ENCODE measurements at regions not wholly inside any gene's neighbourhood (a gene's known extent, or its start where the extent isn't known, plus 50 kb on each side); places are given as distances from the start of the nearest gene placed in this dataset.

GRCh38 chr3:109804697-109805096 is 467.4 kb upstream of the DPPA4 start:
- DNase-seq = no peak
- Mint-ChIP-seq H3K36me3 (ENCODE audit: low read depth) (no peaks in the 10 kb centered on the region), H3K27me3 (ENCODE audit: insufficient read depth) (no peaks in the 10 kb centered on the region), H3K9me3 (peaks cover 1% of the 10 kb centered on the region), H3K4me1 (peaks cover 1% of the 10 kb centered on the region), H3K4me3 (no peak overlapping the region), H3K27ac (no peak overlapping the region)
- Histone ChIP-seq H3K27me3 (ENCODE audit: control insufficient read depth, insufficient read depth, low read length, poor library complexity, severe bottlenecking) (no peaks in the 10 kb centered on the region), H3K4me1 (ENCODE audit: control insufficient read depth, insufficient read depth, low read length) (no peaks in the 10 kb centered on the region), H3K4me3 (ENCODE audit: low read length) (no peak overlapping the region), H3K36me3 (ENCODE audit: control insufficient read depth, insufficient read depth, low read length) (no peaks in the 10 kb centered on the region), H3K9me3 (ENCODE audit: control insufficient read depth, low read length) (no peaks in the 10 kb centered on the region), H3K9ac (ENCODE audit: extremely low read depth, low read length, poor library complexity, severe bottlenecking) (no peak overlapping the region), H3K27ac (ENCODE audit: low read depth, low read length) (no peak overlapping the region)
- WGBS, 2 experiments (ENCODE audit: insufficient coverage in 1 of 2, insufficient read length in 1 of 2) = 83 to 95% methylated on average over 1 of the region's 1 CpG
- no peak for TF ChIP-seq CTCF (conservative IDR thresholded peaks at IDR 0.05)

GRCh38 chr3:109806929-109807328 is 469.6 kb upstream of the DPPA4 start:
- H3K36me3 Mint-ChIP-seq (ENCODE audit: low read depth) = no peaks in the 10 kb centered on the region
- TF ChIP-seq CTCF (conservative IDR thresholded peaks at IDR 0.05) = no peak
- H3K27ac Mint-ChIP-seq = no peak overlapping the region
- no peaks in the 10 kb centered on the region for H3K9me3 Mint-ChIP-seq
- Histone ChIP-seq H3K36me3 (ENCODE audit: control insufficient read depth, insufficient read depth, low read length) (no peaks in the 10 kb centered on the region), H3K27me3 (ENCODE audit: control insufficient read depth, insufficient read depth, low read length, poor library complexity, severe bottlenecking) (no peaks in the 10 kb centered on the region), H3K4me3 (ENCODE audit: low read length) (no peak overlapping the region), H3K27ac (ENCODE audit: low read depth, low read length) (no peak overlapping the region), H3K9ac (ENCODE audit: extremely low read depth, low read length, poor library complexity, severe bottlenecking) (no peak overlapping the region), H3K9me3 (ENCODE audit: control insufficient read depth, low read length) (no peaks in the 10 kb centered on the region), H3K4me1 (ENCODE audit: control insufficient read depth, insufficient read depth, low read length) (no peaks in the 10 kb centered on the region)
- no peak for DNase-seq
- no peaks in the 10 kb centered on the region for H3K27me3 Mint-ChIP-seq (ENCODE audit: insufficient read depth)
- H3K4me1 Mint-ChIP-seq = peaks cover 1% of the 10 kb centered on the region
- H3K4me3 Mint-ChIP-seq = no peak overlapping the region
- 75 to 91% methylated on average over 2 to 4 of the region's 4 CpGs for WGBS, 2 experiments (ENCODE audit: insufficient coverage in 1 of 2, insufficient read length in 1 of 2)

GRCh38 chr3:109809513-109809912 is 472.2 kb upstream of the DPPA4 start:
- Histone ChIP-seq H3K4me1 (ENCODE audit: control insufficient read depth, insufficient read depth, low read length) (no peaks in the 10 kb centered on the region), H3K4me3 (ENCODE audit: low read length) (no peak overlapping the region), H3K9me3 (ENCODE audit: control insufficient read depth, low read length) (no peaks in the 10 kb centered on the region), H3K27ac (ENCODE audit: low read depth, low read length) (no peak overlapping the region), H3K36me3 (ENCODE audit: control insufficient read depth, insufficient read depth, low read length) (no peaks in the 10 kb centered on the region), H3K9ac (ENCODE audit: extremely low read depth, low read length, poor library complexity, severe bottlenecking) (no peak overlapping the region), H3K27me3 (ENCODE audit: control insufficient read depth, insufficient read depth, low read length, poor library complexity, severe bottlenecking) (no peaks in the 10 kb centered on the region)
- Mint-ChIP-seq H3K27ac (no peak overlapping the region), H3K36me3 (ENCODE audit: low read depth) (no peaks in the 10 kb centered on the region), H3K27me3 (ENCODE audit: insufficient read depth) (no peaks in the 10 kb centered on the region), H3K9me3 (no peaks in the 10 kb centered on the region), H3K4me1 (peaks cover 1% of the 10 kb centered on the region), H3K4me3 (no peak overlapping the region)
- WGBS, 2 experiments (ENCODE audit: insufficient coverage in 1 of 2, insufficient read length in 1 of 2) = 94 to 100% methylated on average over 1 to 3 of the region's 3 CpGs
- no peak for DNase-seq
- no peak for TF ChIP-seq CTCF (conservative IDR thresholded peaks at IDR 0.05)

All from endodermal cell (in vitro differentiated cells).